HG03175 (cell line): ENCODE measurements at regions not wholly inside any gene's neighbourhood (a gene's known extent, or its start where the extent isn't known, plus 50 kb on each side); places are given as distances from the start of the nearest gene placed in this dataset.

ENCODE experiments used
- ATAC-seq: cut with Tn5 transposase; IDR thresholded peaks from one replicate; pipeline ENCODE4 v1.9.1; 2021; ENCODE audit warnings: mild to moderate bottlenecking, moderate library complexity; ENCODE audit not compliant: unreplicated experiment

DNA sequence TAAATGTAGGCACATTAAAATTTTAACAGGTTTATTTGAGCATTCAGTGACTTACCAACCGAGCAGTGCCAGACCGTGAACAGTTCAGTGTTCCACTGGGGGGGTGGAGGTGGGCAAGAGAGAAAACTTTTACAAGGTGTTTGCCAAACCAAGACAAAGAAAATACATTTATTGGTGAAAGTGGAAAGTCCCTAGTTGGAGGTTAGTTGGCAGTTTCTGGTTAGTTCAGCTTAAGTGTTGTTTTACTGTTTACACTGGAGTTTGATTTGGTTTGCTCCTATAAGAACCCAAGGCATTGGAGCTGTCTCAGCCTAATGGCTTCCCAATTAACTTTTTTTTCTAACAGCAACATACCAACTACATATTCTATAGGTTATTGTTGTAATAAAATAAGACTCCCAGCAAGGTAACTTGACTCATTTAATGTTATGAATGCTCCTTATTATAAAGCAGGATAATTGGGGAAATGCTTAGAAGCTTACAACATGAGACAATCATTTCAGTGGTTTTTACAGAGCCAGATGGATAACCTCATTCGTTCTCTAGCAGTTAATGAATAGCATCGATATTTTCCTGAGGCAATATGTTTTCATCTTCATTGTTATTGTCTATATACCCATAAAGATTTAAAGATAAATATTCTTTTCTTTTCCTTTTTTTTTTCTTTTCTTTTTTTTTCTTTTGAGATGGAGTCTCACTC, 115.8 kb downstream of the ETNK1 start:
- no peak for ATAC-seq

DNA sequence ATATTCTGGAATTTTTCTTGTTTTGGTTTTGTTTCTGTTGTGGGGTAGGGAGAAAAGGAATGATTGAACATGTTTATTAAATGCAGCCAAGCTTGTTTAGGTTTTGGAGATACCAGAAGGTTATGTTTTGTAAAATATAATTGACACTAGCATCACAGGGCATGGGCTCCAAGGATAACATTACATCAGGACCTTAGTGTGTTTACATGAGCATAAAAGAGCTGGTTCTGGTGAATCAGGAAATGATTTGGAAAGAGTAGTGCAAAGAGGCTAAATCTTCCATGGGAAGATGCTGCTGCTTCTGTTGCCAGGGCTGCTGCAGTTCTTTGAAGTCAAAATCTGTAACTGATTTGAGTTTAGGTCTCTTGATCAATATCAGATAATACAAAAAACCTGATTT, 118.7 kb downstream of the ETNK1 start:
- no peak for ATAC-seq

DNA sequence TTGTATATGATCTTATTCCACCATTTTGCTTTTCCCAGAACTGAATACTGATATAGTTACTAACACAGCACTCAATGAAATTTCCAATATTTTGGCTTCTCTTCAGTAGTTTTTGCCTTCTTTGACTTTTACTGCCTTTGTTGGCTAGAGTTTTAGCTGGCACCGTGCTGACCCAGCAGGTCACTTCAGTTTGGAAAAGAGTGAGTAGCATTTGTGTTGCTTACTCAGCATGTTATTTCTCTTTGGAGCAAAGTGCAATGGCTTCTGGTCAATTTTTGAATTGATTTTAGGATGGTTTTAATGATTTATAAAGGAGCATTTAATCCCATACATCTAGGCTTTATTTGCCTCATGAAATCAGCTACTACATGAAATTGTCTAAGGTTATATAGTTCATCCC, 119.2 kb downstream of the ETNK1 start:
- ATAC-seq: no peak

GRCh38 chr12:22746720-22747119, 121.7 kb downstream of the ETNK1 start:
- ATAC-seq: no peak

DNA sequence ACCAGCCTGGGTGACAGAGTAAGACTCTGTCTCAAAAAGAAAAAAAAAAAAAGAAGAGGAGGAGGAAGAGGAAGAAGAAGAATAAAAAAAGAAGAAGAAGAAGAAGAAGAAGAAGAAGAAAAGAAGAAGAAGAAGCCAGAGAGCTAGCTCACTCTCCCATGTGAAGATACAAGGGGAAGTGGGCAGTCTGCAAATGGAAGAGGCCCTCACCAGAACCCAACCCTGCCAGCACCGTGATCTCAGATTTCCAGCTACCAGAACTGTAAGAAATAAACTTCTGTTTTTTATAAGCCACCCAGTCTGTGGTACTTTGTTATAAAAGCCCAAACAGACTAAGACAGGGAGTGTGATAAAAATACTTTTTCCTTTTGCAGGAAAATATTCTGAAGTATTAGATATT, 130.7 kb downstream of the ETNK1 start:
- ATAC-seq: no peak

- ATAC-seq: no peak
Observed at GRCh38 chr12:22759769-22760674, 135.1 kb downstream of the ETNK1 start.

GRCh38 chr12:22765421-22766130, 140.6 kb downstream of the ETNK1 start:
- ATAC-seq: no peak

DNA sequence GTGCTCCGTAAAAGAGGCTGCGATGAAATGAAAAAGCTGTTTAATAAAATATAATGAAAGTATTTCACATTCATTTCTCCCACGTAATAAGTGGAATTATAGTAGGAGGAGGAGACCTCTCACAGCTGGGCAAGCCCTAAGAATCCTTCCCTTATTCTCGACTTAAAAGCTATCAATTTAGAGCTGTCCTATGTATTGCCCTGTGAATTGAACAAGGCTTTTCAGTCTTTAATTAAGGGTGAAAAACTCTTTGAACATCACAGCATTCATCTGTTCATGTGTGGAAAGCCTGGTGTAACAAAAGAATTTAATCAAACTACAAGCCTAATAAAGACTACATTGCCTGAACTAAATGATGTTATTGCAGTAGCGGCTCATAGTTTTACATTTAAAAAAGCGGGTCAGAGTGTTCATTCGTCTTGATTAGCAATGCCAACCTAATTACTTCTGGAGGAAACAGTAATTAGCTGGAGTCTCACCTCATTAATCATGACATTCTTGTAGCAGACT, 142.0 kb downstream of the ETNK1 start:
- ATAC-seq: no peak

- no peak for ATAC-seq
Observed at GRCh38 chr12:22781339-22781738, 156.4 kb downstream of the ETNK1 start.

DNA sequence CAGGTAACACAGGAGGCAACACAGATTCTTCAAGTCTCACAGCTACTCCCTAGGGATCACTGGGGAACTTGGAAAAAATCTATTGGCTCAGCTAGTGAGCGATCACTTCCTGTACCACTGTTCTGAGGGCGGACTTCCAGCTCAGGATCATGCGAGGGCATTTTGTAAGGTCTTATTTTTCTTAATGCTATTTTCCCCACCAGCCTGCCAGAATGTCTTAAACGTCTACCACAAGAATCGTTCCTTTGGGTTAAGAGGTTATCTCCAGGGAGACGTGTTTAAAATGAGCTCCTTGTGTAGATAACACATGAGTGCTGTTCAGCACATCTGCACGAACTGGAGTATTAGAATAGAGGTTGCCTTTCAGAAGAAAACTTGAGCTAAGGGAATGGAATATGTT, 162.6 kb downstream of the ETNK1 start:
- ATAC-seq: no peak

- no peak for ATAC-seq
Observed at GRCh38 chr12:22788913-22789312, 163.9 kb downstream of the ETNK1 start.

GRCh38 chr12:22792138-22792537, 167.2 kb downstream of the ETNK1 start:
- no peak for ATAC-seq

GRCh38 chr12:22794017-22794416, 169.0 kb downstream of the ETNK1 start:
- no peak for ATAC-seq

DNA sequence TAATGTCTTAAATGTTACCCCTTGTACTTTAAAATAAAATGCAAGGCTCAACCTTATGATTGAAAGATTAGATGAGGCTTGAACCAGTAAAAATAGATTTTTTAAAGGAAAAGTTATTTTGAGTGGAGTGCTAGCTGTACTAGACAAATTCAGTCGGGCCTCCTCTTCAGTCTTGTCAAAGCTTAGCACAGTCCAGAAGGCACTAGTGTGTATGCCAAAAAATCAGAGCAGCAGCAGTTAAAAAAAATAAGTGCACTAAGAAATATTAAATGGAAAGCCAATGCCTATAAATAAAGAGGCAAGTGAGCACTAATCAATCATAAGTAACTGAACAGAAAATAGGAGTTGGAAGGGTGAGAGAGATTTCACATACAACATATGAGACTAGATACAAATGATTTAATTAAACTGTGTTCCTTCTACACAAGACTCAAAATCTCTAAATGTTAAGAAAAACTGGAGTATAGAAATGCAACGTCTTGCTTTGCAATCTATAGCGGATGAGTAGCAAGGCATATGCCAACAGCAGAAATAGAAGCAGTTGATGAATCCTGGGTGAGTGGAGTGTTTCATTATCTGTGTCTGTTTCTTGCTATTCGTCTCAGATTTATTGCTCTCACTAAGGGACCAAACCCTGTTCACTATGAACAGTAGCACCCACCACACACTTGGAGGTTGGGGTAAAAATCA, 172.1 kb downstream of the ETNK1 start:
- ATAC-seq: no peak

GRCh38 chr12:22797701-22798100, 172.7 kb downstream of the ETNK1 start:
- no peak for ATAC-seq

- no peak for ATAC-seq
Observed at GRCh38 chr12:22798116-22798515, 173.1 kb downstream of the ETNK1 start.

- no peak for ATAC-seq
Observed at GRCh38 chr12:22799503-22799902, 174.5 kb downstream of the ETNK1 start.

GRCh38 chr12:22800332-22800731, 175.4 kb downstream of the ETNK1 start:
- no peak for ATAC-seq

DNA sequence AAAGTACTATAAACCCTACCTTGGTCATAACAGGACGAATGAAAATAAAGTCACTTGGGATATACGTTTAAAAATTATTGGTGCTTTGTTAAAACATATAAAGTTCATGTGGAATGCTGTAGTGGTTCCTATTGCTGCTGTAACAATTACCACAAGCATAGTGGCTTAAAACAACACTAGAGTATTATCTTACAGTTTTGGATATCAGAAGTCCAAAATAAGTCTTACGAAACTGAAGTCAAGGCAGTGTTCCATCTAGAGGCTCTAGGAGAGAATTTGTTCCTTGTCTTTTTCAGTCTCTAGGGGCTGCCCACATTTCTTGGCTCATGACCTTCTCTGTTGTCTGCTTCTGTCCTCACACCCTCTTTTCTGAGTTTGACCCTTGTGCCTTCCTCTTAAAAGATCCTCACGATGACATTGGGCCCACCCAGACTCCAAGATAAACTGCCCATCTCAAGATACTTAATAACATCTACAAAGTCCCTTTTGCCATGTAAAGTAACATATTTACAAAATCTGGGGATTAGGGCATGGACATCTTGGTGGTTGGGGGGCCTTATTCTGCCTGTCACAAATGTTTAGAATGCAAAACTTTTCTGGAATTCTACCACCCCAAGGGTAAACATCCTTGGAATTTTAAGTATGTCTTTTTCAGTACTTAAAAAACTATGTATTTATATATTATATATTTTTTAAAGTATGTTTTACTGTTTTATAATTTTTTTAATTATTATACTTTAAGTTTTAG, 178.1 kb downstream of the ETNK1 start:
- ATAC-seq: no peak

GRCh38 chr12:22803725-22804124, 178.8 kb downstream of the ETNK1 start:
- ATAC-seq: no peak
